ENCODE measurements at regions not wholly inside any gene's neighbourhood (a gene's known extent, or its start where the extent isn't known, plus 50 kb on each side); places are given as distances from the start of the nearest gene placed in this dataset.

DNA sequence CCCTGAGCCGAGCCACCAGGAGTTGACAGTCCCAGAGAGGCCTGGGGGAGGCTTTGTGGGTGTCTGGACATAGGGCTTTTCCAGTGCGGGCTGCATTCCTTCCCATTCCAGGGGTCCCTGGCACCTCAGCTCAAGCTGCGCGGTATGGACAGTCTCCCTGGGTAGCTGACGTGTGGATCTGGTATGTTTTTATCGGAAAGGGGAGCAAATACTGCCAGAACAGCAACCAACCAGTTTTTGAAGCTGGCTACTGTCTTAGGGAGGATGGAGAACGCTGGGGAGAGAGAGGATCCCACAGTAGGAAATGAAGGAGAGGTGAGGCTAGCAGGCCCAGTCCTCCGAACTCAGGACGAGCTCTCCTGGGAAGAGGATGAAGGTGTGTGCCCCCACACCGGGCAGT, 103.8 kb upstream of the APCDD1 start:
- Histone ChIP-seq H3K9me3 (ENCODE audit: control extremely low read depth in 1 of 5, control insufficient read depth in 4 of 5, insufficient read depth in 2 of 5, low read depth in 1 of 5, low read length in 4 of 5) (no peaks in the 10 kb centered on the region), H3K36me3 (ENCODE audit: control insufficient read depth in 4 of 4, insufficient read depth in 4 of 4, low read length in 3 of 4) (no peaks in the 10 kb centered on the region), H3K27me3 (replicated peaks in 2 of 5; ENCODE audit: control insufficient read depth in 4 of 5, insufficient read depth in 5 of 5, low read length in 4 of 5) (no peaks in the 10 kb centered on the region), H3K4me3 (ENCODE audit: control insufficient read depth in 1 of 7, extremely low read depth in 1 of 7, insufficient read depth in 4 of 7, low read depth in 2 of 7, low read length in 6 of 7) (no peak overlapping the region), H3K27ac (ENCODE audit: insufficient read depth in 1 of 2, low read depth in 1 of 2, low read length in 2 of 2, poor library complexity in 1 of 2, severe bottlenecking in 2 of 2) (no peak overlapping the region), H3K4me1 (ENCODE audit: control extremely low read depth in 1 of 4, control insufficient read depth in 4 of 4, insufficient read depth in 4 of 4, low read length in 3 of 4) (no peaks in the 10 kb centered on the region)
- DNase-seq, result no peak
- 98% methylated on average over 10 of the region's 10 CpGs for WGBS (ENCODE audit: insufficient coverage)
- CTCF ChIA-PET, result no interaction called here
- POLR2A ChIA-PET, result no interaction called here

GRCh38 chr18:10351219-10351818, 103.1 kb upstream of the APCDD1 start:
- ChIA-PET CTCF (no interaction called here), POLR2A (no interaction called here)
- 92% methylated on average over 2 of the region's 6 CpGs for WGBS (ENCODE audit: insufficient coverage)
- H3K4me1 ChIP-seq (ENCODE audit: control extremely low read depth in 1 of 4, control insufficient read depth in 4 of 4, insufficient read depth in 4 of 4, low read length in 3 of 4), result no peaks in the 10 kb centered on the region
- H3K27ac ChIP-seq (ENCODE audit: insufficient read depth in 1 of 2, low read depth in 1 of 2, low read length in 2 of 2, poor library complexity in 1 of 2, severe bottlenecking in 2 of 2), result no peak overlapping the region
- H3K4me3 ChIP-seq (ENCODE audit: control insufficient read depth in 1 of 7, extremely low read depth in 1 of 7, insufficient read depth in 4 of 7, low read depth in 2 of 7, low read length in 6 of 7), result no peak overlapping the region
- peak in 2 of 3 donors; percentile 3 for DNase-seq
- no peaks in the 10 kb centered on the region for H3K36me3 ChIP-seq (ENCODE audit: control insufficient read depth in 4 of 4, insufficient read depth in 4 of 4, low read length in 3 of 4)
- H3K27me3 ChIP-seq (replicated peaks in 2 of 5; ENCODE audit: control insufficient read depth in 4 of 5, insufficient read depth in 5 of 5, low read length in 4 of 5), result no peaks in the 10 kb centered on the region
- H3K9me3 ChIP-seq (ENCODE audit: control extremely low read depth in 1 of 5, control insufficient read depth in 4 of 5, insufficient read depth in 2 of 5, low read depth in 1 of 5, low read length in 4 of 5), result peaks cover 0 to 4% (median under 1%) of the 10 kb centered on the region in 5 experiments

GRCh38 chr18:10351858-10352257, 102.6 kb upstream of the APCDD1 start:
- POLR2A ChIA-PET, result no interaction called here
- CTCF ChIA-PET, result no interaction called here
- Histone ChIP-seq H3K27me3 (replicated peaks in 2 of 5; ENCODE audit: control insufficient read depth in 4 of 5, insufficient read depth in 5 of 5, low read length in 4 of 5) (no peaks in the 10 kb centered on the region), H3K27ac (ENCODE audit: insufficient read depth in 1 of 2, low read depth in 1 of 2, low read length in 2 of 2, poor library complexity in 1 of 2, severe bottlenecking in 2 of 2) (no peak overlapping the region), H3K9me3 (ENCODE audit: control extremely low read depth in 1 of 5, control insufficient read depth in 4 of 5, insufficient read depth in 2 of 5, low read depth in 1 of 5, low read length in 4 of 5) (peaks cover 0 to 10% (median 2%) of the 10 kb centered on the region in 5 experiments), H3K4me3 (ENCODE audit: control insufficient read depth in 1 of 7, extremely low read depth in 1 of 7, insufficient read depth in 4 of 7, low read depth in 2 of 7, low read length in 6 of 7) (no peak overlapping the region), H3K4me1 (ENCODE audit: control extremely low read depth in 1 of 4, control insufficient read depth in 4 of 4, insufficient read depth in 4 of 4, low read length in 3 of 4) (no peaks in the 10 kb centered on the region), H3K36me3 (ENCODE audit: control insufficient read depth in 4 of 4, insufficient read depth in 4 of 4, low read length in 3 of 4) (no peaks in the 10 kb centered on the region)
- DNase-seq, result no peak
- WGBS (ENCODE audit: insufficient coverage), result 100% methylated on average over 2 of the region's 4 CpGs

DNA sequence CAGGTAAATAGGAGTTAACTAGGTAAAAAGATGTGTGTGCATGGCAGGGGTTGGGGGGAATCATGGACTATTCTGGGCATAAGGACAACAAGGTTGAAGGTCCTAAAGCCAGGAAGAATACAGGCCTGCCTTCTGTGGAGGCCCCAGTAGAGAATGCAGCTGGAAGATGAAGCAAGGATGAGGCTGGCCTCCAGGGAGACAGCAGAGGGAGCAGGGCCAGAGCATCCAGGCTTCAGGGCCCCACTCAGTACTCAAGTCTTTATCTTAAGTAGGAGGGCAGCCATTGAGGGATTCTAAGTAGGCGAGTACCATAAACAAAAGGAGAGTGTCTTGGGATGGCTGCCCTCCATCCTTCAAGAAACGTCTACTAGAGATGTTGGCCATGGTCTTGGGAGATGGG, 101.8 kb upstream of the APCDD1 start:
- CTCF ChIA-PET, result no interaction called here
- WGBS (ENCODE audit: insufficient coverage), result 100% methylated on average over 2 of the region's 2 CpGs

GRCh38 chr18:10353791-10354190, 100.6 kb upstream of the APCDD1 start:
- H3K27me3 ChIP-seq (replicated peaks in 2 of 5; ENCODE audit: control insufficient read depth in 4 of 5, insufficient read depth in 5 of 5, low read length in 4 of 5), result no peaks in the 10 kb centered on the region
- POLR2A ChIA-PET, result no interaction called here
- no peak overlapping the region for H3K4me3 ChIP-seq (ENCODE audit: control insufficient read depth in 1 of 7, extremely low read depth in 1 of 7, insufficient read depth in 4 of 7, low read depth in 2 of 7, low read length in 6 of 7)
- CTCF ChIA-PET, result interaction anchor here (1.3 kb wide), 1 partner anchor 8 kb away, joined by 3 read pairs; no protein-coding TSS in a partner anchor
- no peak overlapping the region for H3K27ac ChIP-seq (ENCODE audit: insufficient read depth in 1 of 2, low read depth in 1 of 2, low read length in 2 of 2, poor library complexity in 1 of 2, severe bottlenecking in 2 of 2)
- H3K9me3 ChIP-seq (ENCODE audit: control extremely low read depth in 1 of 5, control insufficient read depth in 4 of 5, insufficient read depth in 2 of 5, low read depth in 1 of 5, low read length in 4 of 5), result peaks cover 0 to 20% (median 7%) of the 10 kb centered on the region in 5 experiments
- peak in 1 of 3 donors; percentile 10 for DNase-seq
- H3K36me3 ChIP-seq (ENCODE audit: control insufficient read depth in 4 of 4, insufficient read depth in 4 of 4, low read length in 3 of 4), result no peaks in the 10 kb centered on the region
- whole genome bisulfite sequencing (ENCODE audit: insufficient coverage), result 93% methylated on average over 2 of the region's 2 CpGs
- no peaks in the 10 kb centered on the region for H3K4me1 ChIP-seq (ENCODE audit: control extremely low read depth in 1 of 4, control insufficient read depth in 4 of 4, insufficient read depth in 4 of 4, low read length in 3 of 4)

More for the DNA sequence above, 101.8 kb upstream of the APCDD1 start:
- DNase-seq, result no peak
- Histone ChIP-seq H3K36me3 (ENCODE audit: control insufficient read depth in 4 of 4, insufficient read depth in 4 of 4, low read length in 3 of 4) (no peaks in the 10 kb centered on the region), H3K27ac (ENCODE audit: insufficient read depth in 1 of 2, low read depth in 1 of 2, low read length in 2 of 2, poor library complexity in 1 of 2, severe bottlenecking in 2 of 2) (no peak overlapping the region), H3K27me3 (replicated peaks in 2 of 5; ENCODE audit: control insufficient read depth in 4 of 5, insufficient read depth in 5 of 5, low read length in 4 of 5) (no peaks in the 10 kb centered on the region), H3K4me1 (ENCODE audit: control extremely low read depth in 1 of 4, control insufficient read depth in 4 of 4, insufficient read depth in 4 of 4, low read length in 3 of 4) (no peaks in the 10 kb centered on the region), H3K4me3 (ENCODE audit: control insufficient read depth in 1 of 7, extremely low read depth in 1 of 7, insufficient read depth in 4 of 7, low read depth in 2 of 7, low read length in 6 of 7) (no peak overlapping the region), H3K9me3 (ENCODE audit: control extremely low read depth in 1 of 5, control insufficient read depth in 4 of 5, insufficient read depth in 2 of 5, low read depth in 1 of 5, low read length in 4 of 5) (peaks cover 0 to 16% (median 7%) of the 10 kb centered on the region in 5 experiments)
- POLR2A ChIA-PET, result no interaction called here

DNA sequence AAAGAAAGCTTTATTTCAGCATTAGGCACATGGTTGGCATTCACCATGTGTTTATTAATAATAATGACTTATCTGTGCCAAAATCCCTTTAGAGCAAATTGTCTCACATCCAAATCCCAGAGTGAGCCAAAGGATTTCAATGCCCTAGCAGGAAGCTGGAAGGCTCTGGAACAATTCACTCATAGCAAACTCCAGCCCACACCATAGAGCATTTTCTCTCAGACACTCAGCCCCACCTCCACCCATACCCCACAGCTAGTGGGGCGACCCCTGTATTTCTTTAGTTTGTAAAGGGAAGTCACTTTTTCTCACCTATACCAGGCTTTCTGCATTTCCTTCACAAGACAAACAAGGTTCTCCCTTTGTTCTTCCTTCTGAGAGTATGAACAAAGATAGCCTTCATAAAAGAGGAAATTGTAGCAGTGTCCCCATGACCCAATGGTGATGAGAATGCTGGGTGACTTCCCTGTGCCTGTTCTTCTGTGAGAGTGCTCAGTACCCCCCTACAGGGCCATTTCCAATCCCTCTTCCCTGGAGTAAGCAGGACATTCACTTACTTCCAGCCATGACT, 100.1 kb upstream of the APCDD1 start:
- Histone ChIP-seq H3K9me3 (ENCODE audit: control extremely low read depth in 1 of 5, control insufficient read depth in 4 of 5, insufficient read depth in 2 of 5, low read depth in 1 of 5, low read length in 4 of 5) (peaks cover 0 to 20% (median 7%) of the 10 kb centered on the region in 5 experiments), H3K36me3 (ENCODE audit: control insufficient read depth in 4 of 4, insufficient read depth in 4 of 4, low read length in 3 of 4) (no peaks in the 10 kb centered on the region), H3K4me1 (ENCODE audit: control extremely low read depth in 1 of 4, control insufficient read depth in 4 of 4, insufficient read depth in 4 of 4, low read length in 3 of 4) (no peaks in the 10 kb centered on the region), H3K27me3 (replicated peaks in 2 of 5; ENCODE audit: control insufficient read depth in 4 of 5, insufficient read depth in 5 of 5, low read length in 4 of 5) (no peaks in the 10 kb centered on the region), H3K27ac (ENCODE audit: insufficient read depth in 1 of 2, low read depth in 1 of 2, low read length in 2 of 2, poor library complexity in 1 of 2, severe bottlenecking in 2 of 2) (no peak overlapping the region), H3K4me3 (ENCODE audit: control insufficient read depth in 1 of 7, extremely low read depth in 1 of 7, insufficient read depth in 4 of 7, low read depth in 2 of 7, low read length in 6 of 7) (no peak overlapping the region)
- WGBS (ENCODE audit: insufficient coverage), result 100% methylated on average over 1 of the region's 1 CpG
- DNase-seq, result no peak
- ChIA-PET CTCF (interaction anchor here (1.3 kb wide), 1 partner anchor 9 kb away, joined by 3 read pairs; no protein-coding TSS in a partner anchor), POLR2A (no interaction called here)

DNA sequence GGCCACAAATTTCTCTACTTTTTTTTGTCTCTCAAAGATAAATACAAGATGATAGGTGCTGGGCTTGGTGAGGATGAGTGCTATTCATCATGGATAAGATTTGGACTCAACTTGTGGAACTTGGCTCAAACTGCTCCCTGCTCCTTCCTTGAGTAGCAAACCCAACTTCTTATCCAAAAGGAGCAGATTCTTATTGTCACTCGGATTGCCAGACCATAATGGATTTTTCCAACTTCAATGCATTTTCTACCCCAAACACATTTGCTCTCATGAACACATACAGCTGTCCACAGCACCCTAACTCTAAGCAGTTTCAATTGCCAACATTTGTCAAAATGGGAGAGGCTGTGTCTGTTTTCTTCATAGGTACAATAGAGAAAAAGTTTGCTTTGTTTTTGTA, 99.5 kb upstream of the APCDD1 start:
- Histone ChIP-seq H3K27me3 (replicated peaks in 2 of 5; ENCODE audit: control insufficient read depth in 4 of 5, insufficient read depth in 5 of 5, low read length in 4 of 5) (no peaks in the 10 kb centered on the region), H3K4me1 (ENCODE audit: control extremely low read depth in 1 of 4, control insufficient read depth in 4 of 4, insufficient read depth in 4 of 4, low read length in 3 of 4) (no peaks in the 10 kb centered on the region), H3K36me3 (ENCODE audit: control insufficient read depth in 4 of 4, insufficient read depth in 4 of 4, low read length in 3 of 4) (no peaks in the 10 kb centered on the region), H3K4me3 (ENCODE audit: control insufficient read depth in 1 of 7, extremely low read depth in 1 of 7, insufficient read depth in 4 of 7, low read depth in 2 of 7, low read length in 6 of 7) (no peak overlapping the region), H3K27ac (ENCODE audit: insufficient read depth in 1 of 2, low read depth in 1 of 2, low read length in 2 of 2, poor library complexity in 1 of 2, severe bottlenecking in 2 of 2) (no peak overlapping the region), H3K9me3 (ENCODE audit: control extremely low read depth in 1 of 5, control insufficient read depth in 4 of 5, insufficient read depth in 2 of 5, low read depth in 1 of 5, low read length in 4 of 5) (peaks cover 0 to 20% (median 7%) of the 10 kb centered on the region in 5 experiments)
- POLR2A ChIA-PET, result no interaction called here
- WGBS (ENCODE audit: insufficient coverage), result no CpG with 5 or more reads among the region's 1 CpG
- CTCF ChIA-PET, result interaction anchor here (1.3 kb wide), 1 partner anchor 10 kb away, joined by 3 read pairs; no protein-coding TSS in a partner anchor
- no peak for DNase-seq

Data from common myeloid progenitor, CD34-positive (primary cell).